IgD-negative memory B cell (primary cell): ENCODE measurements at regions not wholly inside any gene's neighbourhood (a gene's known extent, or its start where the extent isn't known, plus 50 kb on each side); places are given as distances from the start of the nearest gene placed in this dataset.
"Not testable (repeated sequence)": the region's sequence is repeated elsewhere in the genome, so short reads cannot be mapped to it uniquely, and the experiment has no call there.

Source experiments
- H3K27ac Mint-ChIP-seq, 3 donors: one replicate each; pipeline ENCODE4 v1.8.0; 2020 to 2022; ENCODE audit warnings: mild to moderate bottlenecking in 3 of 3, mixed read lengths in 3 of 3, moderate library complexity in 1 of 3
- H3K27me3 Mint-ChIP-seq: one replicate; pipeline ENCODE4 v1.8.0; 2021; ENCODE audit warnings: mixed read lengths
- H3K36me3 Mint-ChIP-seq: one replicate; pipeline ENCODE4 v1.8.0; 2020; ENCODE audit warnings: mild to moderate bottlenecking, mixed read lengths
- H3K4me1 Mint-ChIP-seq, 3 donors: one replicate each; pipeline ENCODE4 v1.8.0; 2020 to 2022; ENCODE audit warnings: mixed read lengths in 3 of 3, mild to moderate bottlenecking in 1 of 3
- H3K4me3 Mint-ChIP-seq, 4 donors: one replicate each; pipeline ENCODE4 v1.8.0; 2020 to 2022; ENCODE audit warnings: mild to moderate bottlenecking in 4 of 4, mixed read lengths in 4 of 4, moderate library complexity in 3 of 4
- H3K9me3 Mint-ChIP-seq, 3 donors: one replicate each; pipeline ENCODE4 v1.8.0; 2020 to 2021; ENCODE audit warnings: mixed read lengths in 3 of 3, mild to moderate bottlenecking in 1 of 3

DNA sequence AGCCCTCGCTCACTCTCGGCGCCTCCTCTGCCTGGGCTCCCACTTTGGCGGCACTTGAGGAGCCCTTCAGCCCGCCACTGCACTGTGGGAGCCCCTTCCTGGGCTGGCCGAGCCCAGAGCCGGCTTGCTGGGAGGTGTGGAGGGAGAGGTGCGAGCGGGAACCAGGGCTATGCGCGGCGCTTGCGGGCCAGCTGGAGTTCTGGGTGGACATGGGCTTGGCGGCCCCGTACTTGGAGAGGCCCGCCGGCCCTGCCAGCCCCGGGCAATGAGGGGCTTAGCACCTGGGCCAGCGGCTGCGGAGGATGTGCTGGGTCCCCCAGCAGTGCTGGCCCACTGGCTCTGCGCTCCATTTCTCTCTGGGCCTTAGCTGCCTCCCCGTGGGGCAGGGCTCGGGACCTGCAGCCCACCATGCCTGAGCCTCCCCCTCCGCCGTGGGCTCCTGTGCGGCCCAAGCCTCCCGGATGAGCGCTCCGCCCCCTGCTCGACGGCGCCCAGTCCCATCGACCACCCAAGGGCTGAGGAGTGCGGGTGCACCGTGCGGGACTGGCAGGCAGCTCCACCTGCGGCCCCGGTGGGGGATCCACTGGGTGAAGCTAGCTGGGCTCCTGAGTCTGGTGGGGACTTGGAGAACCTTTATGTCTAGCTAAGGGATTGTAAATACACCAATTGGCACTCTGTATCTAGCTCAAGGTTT is 209.7 kb upstream of the F9 start:
- not testable (repeated sequence) for H3K9me3 Mint-ChIP-seq, H3K27ac Mint-ChIP-seq, H3K4me3 Mint-ChIP-seq, H3K27me3 Mint-ChIP-seq, H3K4me1 Mint-ChIP-seq, H3K36me3 Mint-ChIP-seq

DNA sequence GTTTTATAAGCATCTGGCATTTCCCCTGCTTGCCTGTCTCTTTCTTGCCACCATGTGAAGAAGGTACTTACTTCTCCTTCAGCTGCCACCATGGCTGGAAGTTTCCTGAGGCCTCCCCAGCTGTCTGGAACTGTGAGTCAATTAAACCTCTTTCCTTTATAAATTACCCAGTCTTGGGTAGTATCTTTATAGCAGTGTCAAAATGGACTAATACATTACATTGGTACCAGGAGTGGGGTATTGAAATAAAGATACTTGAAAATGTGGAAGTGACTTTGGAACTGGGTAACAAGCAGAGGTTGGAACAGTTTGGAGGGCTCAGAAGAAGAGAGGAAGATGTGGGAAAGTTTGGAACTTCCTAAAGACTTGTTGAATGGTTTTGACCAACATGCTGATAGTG is 223.9 kb upstream of the F9 start:
- not testable (repeated sequence) for H3K27me3 Mint-ChIP-seq, H3K36me3 Mint-ChIP-seq, H3K4me3 Mint-ChIP-seq, H3K4me1 Mint-ChIP-seq, H3K27ac Mint-ChIP-seq
- H3K9me3 Mint-ChIP-seq = peaks cover 3 to 10% (median 6%) of the 10 kb centered on the region in 3 donors

GRCh38 chrX:139304471-139304870 is 226.1 kb upstream of the F9 start:
- H3K4me1 Mint-ChIP-seq = no peaks in the 10 kb centered on the region
- H3K27me3 Mint-ChIP-seq = no peaks in the 10 kb centered on the region
- no peak overlapping the region for H3K4me3 Mint-ChIP-seq
- H3K9me3 Mint-ChIP-seq = peaks cover 3 to 10% (median 6%) of the 10 kb centered on the region in 3 donors
- no peak overlapping the region for H3K27ac Mint-ChIP-seq
- H3K36me3 Mint-ChIP-seq = no peaks in the 10 kb centered on the region

- H3K9me3 Mint-ChIP-seq = no peaks in the 10 kb centered on the region
- H3K4me1 Mint-ChIP-seq = no peaks in the 10 kb centered on the region
- H3K27ac Mint-ChIP-seq = no peak overlapping the region
- no peaks in the 10 kb centered on the region for H3K27me3 Mint-ChIP-seq
- no peaks in the 10 kb centered on the region for H3K36me3 Mint-ChIP-seq
- no peak overlapping the region for H3K4me3 Mint-ChIP-seq
Observed at GRCh38 chrX:139299309-139299708, 231.2 kb upstream of the F9 start.

DNA sequence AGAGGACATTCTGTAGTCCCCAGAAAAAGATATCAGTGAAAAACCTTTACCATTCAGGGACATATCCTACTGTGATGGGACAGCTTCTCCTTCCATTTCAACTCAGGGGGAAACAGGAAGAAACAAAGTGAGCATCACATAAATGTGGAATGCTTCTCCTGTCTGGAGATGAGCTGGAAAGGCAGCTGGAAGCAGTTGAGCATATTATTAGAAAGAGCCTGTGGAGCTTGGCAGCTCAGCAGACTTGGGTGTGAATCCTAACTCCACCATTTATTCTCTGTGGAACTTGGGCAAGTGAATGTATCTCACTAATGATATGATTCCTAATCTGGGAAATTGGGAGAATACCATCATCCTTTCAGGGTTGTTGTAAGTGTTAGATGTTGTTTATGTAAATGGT is 232.1 kb upstream of the F9 start:
- H3K4me3 Mint-ChIP-seq = no peak overlapping the region
- no peaks in the 10 kb centered on the region for H3K27me3 Mint-ChIP-seq
- no peaks in the 10 kb centered on the region for H3K36me3 Mint-ChIP-seq
- no peak overlapping the region for H3K27ac Mint-ChIP-seq
- H3K4me1 Mint-ChIP-seq = no peaks in the 10 kb centered on the region
- H3K9me3 Mint-ChIP-seq = no peaks in the 10 kb centered on the region

- no peaks in the 10 kb centered on the region for H3K4me1 Mint-ChIP-seq
- no peaks in the 10 kb centered on the region for H3K27me3 Mint-ChIP-seq
- no peaks in the 10 kb centered on the region for H3K9me3 Mint-ChIP-seq
- H3K4me3 Mint-ChIP-seq = no peak overlapping the region
- no peaks in the 10 kb centered on the region for H3K36me3 Mint-ChIP-seq
- no peak overlapping the region for H3K27ac Mint-ChIP-seq
Observed at GRCh38 chrX:139297638-139298037, 232.9 kb upstream of the F9 start.

DNA sequence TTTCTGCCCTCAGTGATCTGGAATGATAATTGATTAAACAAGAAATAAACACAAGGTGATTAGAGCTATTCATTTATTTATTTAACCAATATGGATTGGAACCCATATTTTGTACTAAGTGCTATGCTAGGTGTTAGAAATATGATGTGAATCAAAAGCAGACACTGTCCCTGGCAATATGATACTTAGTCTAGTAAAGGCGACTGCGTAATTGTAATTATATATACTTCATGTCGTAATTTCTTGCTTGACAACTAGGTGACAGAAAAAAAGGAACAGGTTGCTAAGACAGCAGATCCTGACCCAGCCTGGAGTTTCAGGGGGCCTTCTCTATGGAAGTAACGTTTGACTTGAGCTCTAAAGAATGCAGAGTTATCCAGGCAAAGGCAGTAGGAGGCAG is 236.5 kb upstream of the F9 start:
- H3K27me3 Mint-ChIP-seq = no peaks in the 10 kb centered on the region
- no peak overlapping the region for H3K4me3 Mint-ChIP-seq
- no peaks in the 10 kb centered on the region for H3K36me3 Mint-ChIP-seq

GRCh38 chrX:139290310-139290709 is 240.2 kb upstream of the F9 start:
- H3K36me3 Mint-ChIP-seq = no peaks in the 10 kb centered on the region

More for the DNA sequence above, 236.5 kb upstream of the F9 start:
- no peaks in the 10 kb centered on the region for H3K4me1 Mint-ChIP-seq
- no peak overlapping the region for H3K27ac Mint-ChIP-seq
- H3K9me3 Mint-ChIP-seq = no peaks in the 10 kb centered on the region

GRCh38 chrX:139287155-139287924 is 243.2 kb upstream of the F9 start:
- Mint-ChIP-seq H3K4me3 (no peak overlapping the region), H3K27me3 (no peaks in the 10 kb centered on the region), H3K4me1 (no peaks in the 10 kb centered on the region), H3K9me3 (peaks cover 0 to 16% (median 8%) of the 10 kb centered on the region in 3 donors), H3K27ac (no peak overlapping the region), H3K36me3 (no peaks in the 10 kb centered on the region)

More at GRCh38 chrX:139290310-139290709, 240.2 kb upstream of the F9 start:
- H3K4me3 Mint-ChIP-seq = no peak overlapping the region
- no peaks in the 10 kb centered on the region for H3K4me1 Mint-ChIP-seq
- no peaks in the 10 kb centered on the region for H3K27me3 Mint-ChIP-seq
- peaks cover 0 to 6% (median 0%) of the 10 kb centered on the region in 3 donors for H3K9me3 Mint-ChIP-seq
- no peak overlapping the region for H3K27ac Mint-ChIP-seq

DNA sequence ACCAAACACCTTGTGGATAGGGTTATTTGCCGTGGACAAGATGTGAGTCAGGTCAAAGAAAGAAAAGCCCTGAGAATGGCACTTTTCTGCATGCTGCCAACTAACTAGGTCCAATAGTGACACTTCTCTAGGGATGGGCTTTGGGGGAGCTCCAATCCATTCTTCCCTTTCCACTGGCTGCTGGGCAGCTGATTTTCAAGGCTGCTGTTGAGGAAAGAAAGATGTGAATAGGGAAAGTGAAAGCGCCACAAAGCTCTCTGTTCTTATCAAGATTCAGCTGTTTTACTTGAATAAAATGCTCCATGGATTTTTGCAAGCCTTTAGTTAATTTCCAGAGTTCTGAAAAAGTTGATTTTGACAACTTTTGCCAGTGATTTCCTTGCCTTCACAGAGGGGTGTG is 244.2 kb upstream of the F9 start:
- Mint-ChIP-seq H3K4me1 (no peaks in the 10 kb centered on the region), H3K36me3 (no peaks in the 10 kb centered on the region), H3K4me3 (no peak overlapping the region), H3K9me3 (peaks cover 0 to 16% (median 8%) of the 10 kb centered on the region in 3 donors), H3K27me3 (no peaks in the 10 kb centered on the region), H3K27ac (peak overlapping the region in 1 of 3 donors; percentile 46)

DNA sequence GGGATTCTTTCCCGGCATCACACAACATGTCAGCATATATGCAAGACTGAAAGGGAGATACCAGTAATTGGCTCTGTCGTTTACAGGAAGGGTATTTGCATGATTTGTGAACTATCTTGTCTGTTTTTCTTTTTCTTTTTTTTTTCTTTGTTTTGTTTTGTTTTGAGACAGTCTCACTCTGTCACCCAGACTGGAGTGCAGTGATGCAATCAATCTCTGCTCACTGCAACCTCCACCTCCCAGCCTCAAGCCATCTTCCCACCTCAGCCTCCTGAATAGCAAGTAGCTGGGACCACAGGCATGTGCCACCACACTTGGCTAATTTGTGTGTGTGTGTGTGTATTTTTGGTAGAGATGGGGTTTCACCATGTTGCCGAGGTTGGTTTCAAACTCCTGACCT is 262.7 kb upstream of the F9 start:
- Mint-ChIP-seq H3K9me3 (peaks cover 0 to 2% (median 0%) of the 10 kb centered on the region in 3 donors), H3K27me3 (no peaks in the 10 kb centered on the region), H3K4me3 (no peak overlapping the region), H3K36me3 (no peaks in the 10 kb centered on the region), H3K4me1 (no peaks in the 10 kb centered on the region), H3K27ac (no peak overlapping the region)

- Mint-ChIP-seq H3K9me3 (peaks cover 2 to 3% (median 3%) of the 10 kb centered on the region in 3 donors), H3K27ac (peak overlapping the region in 1 of 3 donors; percentile 29), H3K4me3 (no peak overlapping the region), H3K27me3 (no peaks in the 10 kb centered on the region), H3K36me3 (no peaks in the 10 kb centered on the region), H3K4me1 (no peaks in the 10 kb centered on the region)
Observed at GRCh38 chrX:139246295-139246694, 284.2 kb upstream of the F9 start.

DNA sequence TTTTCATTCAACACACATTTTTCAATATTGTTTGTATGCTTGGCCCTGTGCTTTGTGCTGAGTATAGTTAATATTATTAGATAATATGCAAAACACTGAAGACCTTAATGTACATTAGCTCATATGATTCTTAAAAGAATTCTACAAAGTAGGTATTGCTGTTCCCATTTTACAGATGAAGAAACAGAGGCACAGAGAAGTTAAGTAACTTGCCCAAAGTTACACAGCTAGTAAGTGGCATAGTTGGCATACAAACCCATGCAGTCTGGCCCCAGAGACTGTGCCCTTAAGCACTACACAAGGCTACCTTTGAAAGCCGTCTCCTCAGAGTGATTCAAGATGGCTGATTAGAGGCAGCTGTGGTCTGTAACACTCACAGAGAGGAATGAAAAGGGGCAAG is 293.4 kb upstream of the F9 start:
- H3K27me3 Mint-ChIP-seq = no peaks in the 10 kb centered on the region
- peaks cover 0 to 2% (median 0%) of the 10 kb centered on the region in 3 donors for H3K4me1 Mint-ChIP-seq
- H3K36me3 Mint-ChIP-seq = no peaks in the 10 kb centered on the region
- H3K4me3 Mint-ChIP-seq = no peak overlapping the region
- no peak overlapping the region for H3K27ac Mint-ChIP-seq
- H3K9me3 Mint-ChIP-seq = peaks cover 3 to 9% (median 7%) of the 10 kb centered on the region in 3 donors

DNA sequence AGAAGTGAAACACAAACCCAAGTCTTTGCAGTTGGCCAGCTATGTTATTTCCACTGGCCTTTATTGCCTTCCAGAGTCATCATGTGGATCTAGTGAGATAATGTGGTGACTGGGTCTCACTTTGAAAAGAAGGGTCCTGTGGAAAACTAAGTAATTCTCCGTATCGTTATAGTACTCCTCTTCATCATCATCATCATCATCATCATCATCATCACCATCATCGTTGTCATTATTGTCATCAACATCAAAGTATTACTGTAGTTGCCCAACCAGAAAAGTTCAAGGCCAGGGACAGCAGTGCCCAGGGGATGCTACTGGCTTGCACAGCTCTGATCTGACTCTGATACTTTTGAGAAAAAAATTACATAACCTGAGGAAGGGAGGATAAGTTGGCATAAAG is 295.6 kb upstream of the F9 start:
- Mint-ChIP-seq H3K9me3 (peaks cover 3 to 5% (median 3%) of the 10 kb centered on the region in 3 donors), H3K4me3 (no peak overlapping the region), H3K36me3 (no peaks in the 10 kb centered on the region), H3K27me3 (no peaks in the 10 kb centered on the region), H3K4me1 (peaks cover 0 to 2% (median 0%) of the 10 kb centered on the region in 3 donors), H3K27ac (no peak overlapping the region)

- H3K27me3 Mint-ChIP-seq = peaks cover 6% of the 10 kb centered on the region
- no peak overlapping the region for H3K4me3 Mint-ChIP-seq
- H3K27ac Mint-ChIP-seq = no peak overlapping the region
- no peaks in the 10 kb centered on the region for H3K4me1 Mint-ChIP-seq
- no peaks in the 10 kb centered on the region for H3K9me3 Mint-ChIP-seq
- H3K36me3 Mint-ChIP-seq = peaks cover 3% of the 10 kb centered on the region
Observed at GRCh38 chrX:139224953-139225665, 305.4 kb upstream of the F9 start.
